ENCODE measurements at regions not wholly inside any gene's neighbourhood (a gene's known extent, or its start where the extent isn't known, plus 50 kb on each side); places are given as distances from the start of the nearest gene placed in this dataset.

DNA sequence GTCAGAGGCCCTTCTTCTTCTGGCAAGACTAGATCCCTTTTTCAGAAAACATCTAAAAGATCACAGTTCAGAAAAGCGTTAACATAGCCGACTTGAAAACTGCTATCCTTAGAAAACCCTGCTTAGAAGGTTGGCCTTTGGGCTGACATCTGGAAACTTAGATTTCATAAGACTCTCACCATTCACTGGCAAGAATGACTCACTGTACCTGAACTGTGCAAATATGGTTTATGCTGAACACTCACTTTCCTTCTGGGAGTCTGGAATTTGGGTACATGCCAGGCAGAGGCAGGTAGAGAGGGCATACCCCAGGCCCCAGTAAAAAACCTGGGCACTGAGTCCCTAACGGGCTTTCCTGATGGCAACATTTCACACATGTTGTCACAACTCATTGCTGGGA, 88.8 kb upstream of the GPC3 start:
- no peak overlapping the region for H3K27ac ChIP-seq (ENCODE audit: low read depth, low read length, poor library complexity, severe bottlenecking)
- CTCF ChIA-PET (ENCODE audit: unreplicated experiment) = no interaction called here
- intact Hi-C loops (cut with micrococcal nuclease; ENCODE audit: unreplicated experiment) = no loop called here
- H3K9me2 ChIP-seq (ENCODE audit: insufficient read depth, low read length) = no peaks in the 10 kb centered on the region
- no peak for DNase-seq (ENCODE audit: low spot score)
- H3K36me3 ChIP-seq (ENCODE audit: insufficient read depth, low read length) = no peaks in the 10 kb centered on the region
- no peaks in the 10 kb centered on the region for H4K20me1 ChIP-seq (ENCODE audit: insufficient read depth, low read length)
- H3K4me2 ChIP-seq (ENCODE audit: low read length) = no peak overlapping the region
- no peak overlapping the region for H2AFZ ChIP-seq (ENCODE audit: low read length)
- H3K4me3 ChIP-seq (ENCODE audit: low read depth, low read length, poor library complexity, severe bottlenecking) = no peak overlapping the region
- BruUV-seq (replicated peaks) = no TSS peak
- H3K79me2 ChIP-seq (ENCODE audit: insufficient read depth, low read depth, low read length) = no peaks in the 10 kb centered on the region
- POLR2A ChIA-PET = no interaction called here
- TF ChIP-seq, protein P1, sequence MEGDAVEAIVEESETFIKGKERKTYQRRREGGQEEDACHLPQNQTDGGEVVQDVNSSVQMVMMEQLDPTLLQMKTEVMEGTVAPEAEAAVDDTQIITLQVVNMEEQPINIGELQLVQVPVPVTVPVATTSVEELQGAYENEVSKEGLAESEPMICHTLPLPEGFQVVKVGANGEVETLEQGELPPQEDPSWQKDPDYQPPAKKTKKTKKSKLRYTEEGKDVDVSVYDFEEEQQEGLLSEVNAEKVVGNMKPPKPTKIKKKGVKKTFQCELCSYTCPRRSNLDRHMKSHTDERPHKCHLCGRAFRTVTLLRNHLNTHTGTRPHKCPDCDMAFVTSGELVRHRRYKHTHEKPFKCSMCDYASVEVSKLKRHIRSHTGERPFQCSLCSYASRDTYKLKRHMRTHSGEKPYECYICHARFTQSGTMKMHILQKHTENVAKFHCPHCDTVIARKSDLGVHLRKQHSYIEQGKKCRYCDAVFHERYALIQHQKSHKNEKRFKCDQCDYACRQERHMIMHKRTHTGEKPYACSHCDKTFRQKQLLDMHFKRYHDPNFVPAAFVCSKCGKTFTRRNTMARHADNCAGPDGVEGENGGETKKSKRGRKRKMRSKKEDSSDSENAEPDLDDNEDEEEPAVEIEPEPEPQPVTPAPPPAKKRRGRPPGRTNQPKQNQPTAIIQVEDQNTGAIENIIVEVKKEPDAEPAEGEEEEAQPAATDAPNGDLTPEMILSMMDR (conservative IDR thresholded peaks at IDR 0.05; ENCODE audit: low read length) = no peak
- TF ChIP-seq EZH2phosphoT487 (IDR thresholded peaks at IDR 0.05; ENCODE audit: borderline replicate concordance, low read depth, low read length) = no peak
- H3K4me1 ChIP-seq (ENCODE audit: insufficient read depth, low read length, poor library complexity, severe bottlenecking) = no peaks in the 10 kb centered on the region
- H3K9me3 ChIP-seq (ENCODE audit: low read length) = no peaks in the 10 kb centered on the region

DNA sequence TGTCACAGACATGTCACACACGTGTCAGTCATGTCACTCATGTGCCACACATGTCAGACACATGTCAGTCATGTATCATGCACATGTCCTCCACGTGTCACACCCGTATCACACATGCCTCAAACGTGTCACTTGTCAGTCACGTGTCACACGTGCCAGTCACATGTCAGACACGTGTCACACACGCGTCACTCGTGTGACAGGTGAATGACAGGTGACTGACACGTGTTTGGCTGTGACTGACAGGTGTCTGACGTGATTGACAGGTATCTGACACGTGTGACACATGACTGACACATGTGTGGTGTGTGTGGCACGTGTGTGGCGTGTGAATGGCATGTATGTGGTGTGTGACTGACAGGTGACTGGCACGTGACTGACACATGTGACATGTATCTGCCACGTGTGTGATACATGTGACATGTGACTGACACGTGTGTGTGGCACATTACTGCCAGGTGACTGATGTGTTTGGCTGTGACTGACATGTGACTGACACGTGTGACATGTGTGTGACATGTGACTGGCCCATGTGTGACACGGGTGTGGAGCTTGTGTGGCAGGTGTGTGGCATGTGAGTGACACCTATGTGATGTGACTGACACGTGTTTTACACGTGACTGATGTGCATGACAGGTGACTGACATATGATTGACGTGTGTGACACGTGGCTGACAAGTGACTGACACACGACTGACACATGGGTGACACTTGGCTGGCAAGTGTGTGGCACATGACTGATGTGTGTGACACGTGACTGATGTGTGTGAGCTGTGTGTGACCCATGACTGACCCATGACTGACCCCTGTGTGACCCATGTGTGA, 90.7 kb upstream of the GPC3 start:
- no TSS peak for BruUV-seq (replicated peaks)
- no peak for DNase-seq (ENCODE audit: low spot score)
- Histone ChIP-seq H3K27ac (ENCODE audit: low read depth, low read length, poor library complexity, severe bottlenecking) (no peak overlapping the region), H3K4me3 (ENCODE audit: low read depth, low read length, poor library complexity, severe bottlenecking) (no peak overlapping the region), H3K36me3 (ENCODE audit: insufficient read depth, low read length) (no peaks in the 10 kb centered on the region), H3K79me2 (ENCODE audit: insufficient read depth, low read depth, low read length) (no peaks in the 10 kb centered on the region), H3K9me3 (ENCODE audit: low read length) (no peaks in the 10 kb centered on the region), H3K4me2 (ENCODE audit: low read length) (no peak overlapping the region), H2AFZ (ENCODE audit: low read length) (no peak overlapping the region), H3K4me1 (ENCODE audit: insufficient read depth, low read length, poor library complexity, severe bottlenecking) (no peaks in the 10 kb centered on the region), H3K9me2 (ENCODE audit: insufficient read depth, low read length) (no peaks in the 10 kb centered on the region), H4K20me1 (ENCODE audit: insufficient read depth, low read length) (no peaks in the 10 kb centered on the region)
- intact Hi-C loops (cut with micrococcal nuclease; ENCODE audit: unreplicated experiment) = no loop called here
- ChIA-PET CTCF (ENCODE audit: unreplicated experiment) (no interaction called here), POLR2A (no interaction called here)
- no peak for TF ChIP-seq EZH2phosphoT487 (IDR thresholded peaks at IDR 0.05; ENCODE audit: borderline replicate concordance, low read depth, low read length)
- TF ChIP-seq, protein P1 (conservative IDR thresholded peaks at IDR 0.05; ENCODE audit: low read length) = no peak

DNA sequence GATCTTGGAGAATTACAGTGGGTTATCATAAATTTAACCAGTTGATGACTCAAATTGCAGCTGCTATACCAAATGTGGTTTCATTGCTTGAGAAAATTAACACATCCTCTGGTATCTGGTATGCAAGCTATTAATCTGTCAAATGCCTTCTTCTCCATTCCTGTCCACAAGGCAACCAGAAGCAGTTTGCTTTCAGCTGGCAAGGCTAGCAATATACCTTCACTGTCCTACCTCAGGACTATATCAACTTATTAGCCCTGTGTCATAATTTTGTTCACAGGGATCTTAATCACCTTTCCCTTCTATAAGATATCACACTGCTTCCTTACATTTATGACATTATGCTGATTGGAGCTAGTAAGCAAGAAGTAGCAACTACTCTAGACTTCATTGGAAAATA, 110.0 kb upstream of the GPC3 start:
- ChIA-PET POLR2A (no interaction called here), CTCF (ENCODE audit: unreplicated experiment) (no interaction called here)
- no peak for TF ChIP-seq EZH2phosphoT487 (IDR thresholded peaks at IDR 0.05; ENCODE audit: borderline replicate concordance, low read depth, low read length)
- TF ChIP-seq, protein P1 (conservative IDR thresholded peaks at IDR 0.05; ENCODE audit: low read length) = no peak
- no TSS peak for BruUV-seq (replicated peaks)
- Histone ChIP-seq H3K4me1 (ENCODE audit: insufficient read depth, low read length, poor library complexity, severe bottlenecking) (no peaks in the 10 kb centered on the region), H2AFZ (ENCODE audit: low read length) (no peak overlapping the region), H3K4me3 (ENCODE audit: low read depth, low read length, poor library complexity, severe bottlenecking) (no peak overlapping the region), H4K20me1 (ENCODE audit: insufficient read depth, low read length) (no peaks in the 10 kb centered on the region), H3K79me2 (ENCODE audit: insufficient read depth, low read depth, low read length) (no peaks in the 10 kb centered on the region), H3K4me2 (ENCODE audit: low read length) (no peak overlapping the region), H3K9me2 (ENCODE audit: insufficient read depth, low read length) (no peaks in the 10 kb centered on the region), H3K9me3 (ENCODE audit: low read length) (no peaks in the 10 kb centered on the region), H3K27ac (ENCODE audit: low read depth, low read length, poor library complexity, severe bottlenecking) (no peak overlapping the region), H3K36me3 (ENCODE audit: insufficient read depth, low read length) (no peaks in the 10 kb centered on the region)
- intact Hi-C loops (cut with micrococcal nuclease; ENCODE audit: unreplicated experiment) = no loop called here
- DNase-seq (ENCODE audit: low spot score) = no peak
